OCI-LY1 (cell line): ENCODE measurements at regions not wholly inside any gene's neighbourhood (a gene's known extent, or its start where the extent isn't known, plus 50 kb on each side); places are given as distances from the start of the nearest gene placed in this dataset.

Experiments
- H2AFZ ChIP-seq: fragments of 200-600 bp; sonication (generic), shearing (Covaris generic); 2 replicates; pipeline ENCODE4 v1.6.0; 2014; ENCODE audit warnings: antibody characterized with exemption, mild to moderate bottlenecking, low read length
- H3F3A ChIP-seq: fragments of 200-600 bp; sonication (generic), shearing (Covaris generic); 2 replicates; pipeline ENCODE4 v1.6.0; 2014; ENCODE audit warnings: mild to moderate bottlenecking, antibody characterized with exemption, low read length, moderate library complexity; ENCODE audit not compliant: insufficient read depth
- H3K27ac ChIP-seq: fragments of 200-600 bp; sonication (generic); 2 replicates; pipeline ENCODE4 v1.5.1; 2014; ENCODE audit warnings: low read length, mixed run types, mild to moderate bottlenecking, low read depth; ENCODE audit not compliant: poor library complexity, severe bottlenecking
- H3K27me3 ChIP-seq: fragments of 200-600 bp; sonication (generic); 2 replicates; pipeline ENCODE4 v1.6.0; 2014; ENCODE audit warnings: antibody characterized with exemption, mild to moderate bottlenecking, low read length, moderate library complexity; ENCODE audit not compliant: insufficient read depth
- H3K36me3 ChIP-seq: fragments of 200-600 bp; sonication (generic); 2 replicates; pipeline ENCODE4 v1.6.1; 2014; ENCODE audit warnings: mild to moderate bottlenecking, antibody characterized with exemption, low read length, moderate library complexity, mixed read lengths; ENCODE audit not compliant: insufficient read depth
- H3K4me1 ChIP-seq: fragments of 200-600 bp; sonication (generic); 2 replicates; pipeline ENCODE4 v1.5.1; 2014; ENCODE audit warnings: mild to moderate bottlenecking, low read length, moderate library complexity; ENCODE audit not compliant: insufficient read depth, severe bottlenecking
- H3K4me2 ChIP-seq: fragments of 200-600 bp; sonication (generic), shearing (Covaris generic); 2 replicates; pipeline ENCODE4 v1.6.1; 2014; ENCODE audit warnings: low read length
- H3K4me3 ChIP-seq: fragments of 200-600 bp; sonication (generic); 2 replicates; pipeline ENCODE4 v1.5.1; 2014; ENCODE audit warnings: low read length, low read depth, mild to moderate bottlenecking, mixed read lengths; ENCODE audit not compliant: poor library complexity, severe bottlenecking
- H3K79me2 ChIP-seq: fragments of 200-600 bp; shearing (Covaris generic); 2 replicates; pipeline ENCODE4 v1.6.1; 2016; ENCODE audit warnings: mixed run types, low read length, mixed read lengths; ENCODE audit not compliant: insufficient read depth
- H3K9ac ChIP-seq: fragments of 200-600 bp; sonication (generic), shearing (Covaris generic); 2 replicates; pipeline ENCODE4 v1.6.1; 2014; ENCODE audit warnings: mild to moderate bottlenecking, low read length, mixed read lengths
- H3K9me2 ChIP-seq: fragments of 200-600 bp; sonication (generic), shearing (Covaris generic); 2 replicates; pipeline ENCODE4 v1.6.1; 2014; ENCODE audit warnings: low read depth, mild to moderate bottlenecking, low read length, mixed read lengths
- H3K9me3 ChIP-seq: fragments of 200-600 bp; shearing (Covaris generic); 2 replicates; pipeline ENCODE4 v1.6.1; 2014; ENCODE audit warnings: low read length, mixed read lengths
- H4K20me1 ChIP-seq: fragments of 200-600 bp; sonication (generic), shearing (Covaris generic); 2 replicates; pipeline ENCODE4 v1.6.0; 2016; ENCODE audit warnings: mild to moderate bottlenecking, low read length; ENCODE audit not compliant: insufficient read depth
- CTCF ChIP-seq: fragments of 200-600 bp; sonication (generic), shearing (Covaris generic); IDR thresholded peaks from 2 replicates; pipeline ENCODE4 v1.5.1; 2017; ENCODE audit warnings: mild to moderate bottlenecking, antibody characterized with exemption, low read length, moderate library complexity, mixed read lengths
- EZH2 ChIP-seq: fragments of 200-600 bp; sonication (generic), shearing (Covaris generic); IDR thresholded peaks from 2 replicates; pipeline ENCODE4 v1.8.0; 2017; ENCODE audit warnings: borderline replicate concordance, mixed run types, mild to moderate bottlenecking, antibody characterized with exemption, low read length, moderate library complexity, mixed read lengths

GRCh38 chr11:129733384-129733783 lies 82.3 kb upstream of the TMEM45B start:
- no peaks in the 10 kb centered on the region for H4K20me1 ChIP-seq
- H2AFZ ChIP-seq: no peak overlapping the region
- no peak overlapping the region for H3K27ac ChIP-seq
- no peak overlapping the region for H3K4me2 ChIP-seq
- H3K79me2 ChIP-seq: no peaks in the 10 kb centered on the region
- no peaks in the 10 kb centered on the region for H3K9me3 ChIP-seq
- no peaks in the 10 kb centered on the region for H3F3A ChIP-seq
- H3K27me3 ChIP-seq: no peaks in the 10 kb centered on the region
- no peaks in the 10 kb centered on the region for H3K4me1 ChIP-seq
- H3K9ac ChIP-seq: no peak overlapping the region
- no peaks in the 10 kb centered on the region for H3K36me3 ChIP-seq
- no peak overlapping the region for H3K4me3 ChIP-seq
- TF ChIP-seq EZH2 (no peak), CTCF (no peak)
- H3K9me2 ChIP-seq: no peaks in the 10 kb centered on the region

GRCh38 chr11:129733981-129734380 lies 81.7 kb upstream of the TMEM45B start:
- Histone ChIP-seq H3K27me3 (no peaks in the 10 kb centered on the region), H3K4me3 (no peak overlapping the region), H3K79me2 (no peaks in the 10 kb centered on the region), H3K9ac (no peak overlapping the region), H3K4me1 (no peaks in the 10 kb centered on the region), H2AFZ (no peak overlapping the region), H4K20me1 (no peaks in the 10 kb centered on the region), H3K9me3 (no peaks in the 10 kb centered on the region), H3K4me2 (no peak overlapping the region), H3K36me3 (no peaks in the 10 kb centered on the region), H3F3A (no peaks in the 10 kb centered on the region), H3K9me2 (no peaks in the 10 kb centered on the region), H3K27ac (no peak overlapping the region)
- no peak for TF ChIP-seq EZH2
- no peak for TF ChIP-seq CTCF

- Histone ChIP-seq H4K20me1 (no peaks in the 10 kb centered on the region), H3K36me3 (no peaks in the 10 kb centered on the region), H3K4me1 (no peaks in the 10 kb centered on the region), H3K9ac (no peak overlapping the region), H3K4me3 (no peak overlapping the region), H3K9me2 (no peaks in the 10 kb centered on the region), H3K79me2 (no peaks in the 10 kb centered on the region), H3K27me3 (no peaks in the 10 kb centered on the region), H3F3A (no peaks in the 10 kb centered on the region), H3K4me2 (no peak overlapping the region), H3K9me3 (no peaks in the 10 kb centered on the region), H3K27ac (no peak overlapping the region), H2AFZ (no peak overlapping the region)
- TF ChIP-seq CTCF: no peak
- TF ChIP-seq EZH2: no peak
Observed at GRCh38 chr11:129734654-129735053, 81.0 kb upstream of the TMEM45B start.
